ENCODE measurements at regions not wholly inside any gene's neighbourhood (a gene's known extent, or its start where the extent isn't known, plus 50 kb on each side); places are given as distances from the start of the nearest gene placed in this dataset.

GRCh38 chr19:28350673-28351072, 862.3 kb downstream of the UQCRFS1 start:
- TF ChIP-seq CTCF (IDR thresholded peaks at IDR 0.05) (no peak), EP300 (IDR thresholded peaks at IDR 0.05) (no peak), POLR2A (IDR thresholded peaks at IDR 0.05) (no peak)
